K562 (cell line): ENCODE measurements at regions not wholly inside any gene's neighbourhood (a gene's known extent, or its start where the extent isn't known, plus 50 kb on each side); places are given as distances from the start of the nearest gene placed in this dataset.

Experiments
- BCOR ChIP-seq: fragments of 450-650 bp; IDR thresholded peaks from 2 replicates; pipeline ENCODE4 v1.6.1; 2016
- ESRRA ChIP-seq: fragments of 450-650 bp; IDR thresholded peaks from 2 replicates; pipeline ENCODE4 v1.6.1; 2014; ENCODE audit warnings: low read depth, mild to moderate bottlenecking, moderate library complexity, borderline replicate concordance
- HBP1 ChIP-seq: fragments of 450-650 bp; formaldehyde crosslinking; IDR thresholded peaks from 2 replicates; pipeline ENCODE4 v1.4.0; 2022; ENCODE audit warnings: missing genetic modification characterization
- JUND ChIP-seq, 2 experiments: IDR thresholded peaks; 2 replicates in 1 of 2; 3 replicates in 1 of 2; pipeline ENCODE4 v1.6.1; 2011; ENCODE audit warnings: borderline replicate concordance in 2 of 2, low read depth in 2 of 2, low read length in 2 of 2, improper control_type of control experiment in 1 of 2, missing biosample characterization in 1 of 2, missing genetic modification characterization in 1 of 2, missing genetic modification reagents in 1 of 2
- NEUROD1 ChIP-seq: fragments of 150-350 bp; IDR thresholded peaks from 2 replicates; pipeline ENCODE4 v1.6.1; 2014; ENCODE audit warnings: borderline replicate concordance, low read length, low read depth; ENCODE audit not compliant: partially characterized antibody
- RBM17 ChIP-seq: fragments of 200-400 bp; formaldehyde crosslinking; IDR thresholded peaks from 2 replicates; pipeline ENCODE4 v1.6.1; 2017; ENCODE audit warnings: low read depth, mild to moderate bottlenecking, low read length, borderline replicate concordance
- RUNX1 ChIP-seq: sonication (generic); IDR thresholded peaks from 2 replicates; pipeline ENCODE4 v1.6.1; 2016; ENCODE audit warnings: antibody characterized with exemption, low read depth
- TAF7 ChIP-seq: fragments of 450-650 bp; IDR thresholded peaks from 2 replicates; pipeline ENCODE4 v1.6.1; 2016; ENCODE audit warnings: missing genetic modification characterization, missing compliant biosample characterization
- THAP7 ChIP-seq: fragments of 250-450 bp; sonication (Bioruptor Pico); IDR thresholded peaks from 2 replicates; pipeline ENCODE4 v1.5.0; 2021
- ZNF407 ChIP-seq: fragments of 450-650 bp; IDR thresholded peaks from 2 replicates; pipeline ENCODE4 v1.6.1; 2016; ENCODE audit warnings: low read depth
- ZNF512 ChIP-seq: IDR thresholded peaks from 2 replicates; pipeline ENCODE4 v1.6.1; 2016; ENCODE audit warnings: missing genetic modification characterization, missing compliant biosample characterization
- ZNF79 ChIP-seq: fragments of 250-450 bp; sonication (Bioruptor Pico); IDR thresholded peaks from 2 replicates; pipeline ENCODE4 v1.4.0; 2020; ENCODE audit warnings: low read depth, mild to moderate bottlenecking, moderate library complexity

- TF ChIP-seq ZNF407: no peak
- no peak for TF ChIP-seq ESRRA
- TF ChIP-seq ZNF79 (CRISPR knock-in tag): no peak
- TF ChIP-seq BCOR: no peak
- no peak for TF ChIP-seq THAP7 (CRISPR knock-in tag)
- TF ChIP-seq ZNF512 (tag): no peak
- no peak for TF ChIP-seq TAF7 (tag)
- TF ChIP-seq NEUROD1: no peak
- TF ChIP-seq RBM17: no peak
- TF ChIP-seq JUND (IDR thresholded peaks at IDR 0.05; ENCODE audit: borderline replicate concordance, low read depth, low read length): peak; percentile 26; the same call in 1 of the 2 replicates
- TF ChIP-seq JUND (tag; IDR thresholded peaks at IDR 0.05; ENCODE audit: borderline replicate concordance, low read depth, low read length): no peak
- TF ChIP-seq RUNX1: no peak
- 0 out of 2 replicates have a peak, but pooled peaks have one; percentile 50 for TF ChIP-seq HBP1
These were observed 248.2 kb upstream of the KLF14 start (continued) for GRCh38 chr7:130982160-130982638.
